A673 (cell line): ENCODE measurements at regions not wholly inside any gene's neighbourhood (a gene's known extent, or its start where the extent isn't known, plus 50 kb on each side); places are given as distances from the start of the nearest gene placed in this dataset.

Experiments
- BruUV-seq: library from RNA; stranded (reverse); fragments of 400-500 nt; replicated peaks from 2 replicates; lab custom pipeline; 2021; lab: Mats Ljungman, UMichigan
- CTCF ChIA-PET: fragments of 300-600 bp; sonication (Branson Sonifier 250); formaldehyde crosslinking; loops from one replicate; lab custom pipeline; 2022; ENCODE audit warnings: antibody characterized with exemption; lab: Charles Lee
- POLR2A ChIA-PET: fragments of 300-600 bp; sonication (Branson Sonifier 250); formaldehyde crosslinking; loops from one replicate; lab custom pipeline; 2022; ENCODE audit warnings: antibody characterized with exemption; ENCODE audit not compliant: low non-redundant PET; lab: Charles Lee
- DNase-seq: peaks from one replicate; pipeline ENCODE4 v3.0.0-alpha.2; 2015; ENCODE audit warnings: low spot score
- H3K27ac ChIP-seq: fragments of 200-600 bp; sonication (generic); 2 replicates; pipeline ENCODE4 v1.5.1; 2016; ENCODE audit warnings: mixed run types, low read depth, mild to moderate bottlenecking, mixed read lengths, antibody characterized with exemption, low read length; ENCODE audit not compliant: poor library complexity, severe bottlenecking
- H3K27me3 ChIP-seq: fragments of 200-600 bp; sonication (generic); replicated peaks from 2 replicates; pipeline ENCODE4 v1.6.1; 2017; ENCODE audit warnings: mixed run types, low read depth, mild to moderate bottlenecking, mixed read lengths, antibody characterized with exemption, low read length; ENCODE audit not compliant: insufficient read depth, poor library complexity
- H3K36me3 ChIP-seq: fragments of 200-600 bp; sonication (generic); 2 replicates; pipeline ENCODE4 v1.6.1; 2016; ENCODE audit warnings: mixed run types, mild to moderate bottlenecking, mixed read lengths, antibody characterized with exemption, low read length; ENCODE audit not compliant: insufficient read depth, poor library complexity, severe bottlenecking
- H3K4me1 ChIP-seq: fragments of 200-600 bp; sonication (generic); 2 replicates; pipeline ENCODE4 v1.6.1; 2017; ENCODE audit warnings: mixed run types, mild to moderate bottlenecking, mixed read lengths, antibody characterized with exemption, low read length; ENCODE audit not compliant: insufficient read depth, poor library complexity, severe bottlenecking
- H3K4me3 ChIP-seq: fragments of 200-600 bp; sonication (generic); 2 replicates; pipeline ENCODE4 v1.5.1; 2016; ENCODE audit warnings: low read depth, mixed run types, mild to moderate bottlenecking, mixed read lengths, low read length; ENCODE audit not compliant: poor library complexity, severe bottlenecking
- H3K9me3 ChIP-seq: fragments of 200-600 bp; sonication (generic); 2 replicates; pipeline ENCODE4 v1.6.1; 2016; ENCODE audit warnings: mixed run types, low read depth, mild to moderate bottlenecking, mixed read lengths, antibody characterized with exemption, low read length; ENCODE audit not compliant: poor library complexity, severe bottlenecking
- CTCF ChIP-seq: fragments of 300-800, 200-600 bp; sonication (generic); conservative IDR thresholded peaks from 2 replicates; pipeline ENCODE4 v1.5.1; 2017; ENCODE audit warnings: low read depth, mild to moderate bottlenecking, antibody characterized with exemption, low read length, moderate library complexity, mixed read lengths
- EZH2 ChIP-seq: fragments of 200-600 bp; sonication (generic); IDR thresholded peaks from 2 replicates; pipeline ENCODE4 v1.6.1; 2017; ENCODE audit warnings: borderline replicate concordance, low read depth, mild to moderate bottlenecking, mixed read lengths, antibody characterized with exemption, low read length; ENCODE audit not compliant: poor library complexity, severe bottlenecking
- intact Hi-C: fragments of 100-400 bp; cut with micrococcal nuclease; formaldehyde crosslinking; loops from one replicate; pipeline ENCODE4 v1.10.0; 2022; ENCODE audit not compliant: unreplicated experiment

- BruUV-seq: no TSS peak
- H3K9me3 ChIP-seq: peaks cover 4% of the 10 kb centered on the region
- CTCF ChIA-PET: no interaction called here
- intact Hi-C loops: loop anchor here (10.0 kb wide), 1 partner anchor 212 kb away; no protein-coding TSS in a partner anchor
- TF ChIP-seq EZH2: no peak
- TF ChIP-seq CTCF: no peak
- peak overlapping the region; percentile 9 for H3K27ac ChIP-seq
- no peaks in the 10 kb centered on the region for H3K36me3 ChIP-seq
- no peak overlapping the region for H3K4me3 ChIP-seq
- no peak for DNase-seq
- no peaks in the 10 kb centered on the region for H3K27me3 ChIP-seq
- H3K4me1 ChIP-seq: peaks cover 26% of the 10 kb centered on the region
- POLR2A ChIA-PET: no interaction called here
These were observed 723.3 kb upstream of the FLRT2 start for GRCh38 chr14:84806622-84807021.

GRCh38 chr14:84807673-84808072 lies 722.3 kb upstream of the FLRT2 start:
- ChIA-PET POLR2A (no interaction called here), CTCF (no interaction called here)
- Histone ChIP-seq H3K27ac (no peak overlapping the region), H3K4me1 (peaks cover 26% of the 10 kb centered on the region), H3K9me3 (peaks cover under 1% of the 10 kb centered on the region), H3K4me3 (no peak overlapping the region), H3K36me3 (no peaks in the 10 kb centered on the region), H3K27me3 (no peaks in the 10 kb centered on the region)
- TF ChIP-seq EZH2 (no peak), CTCF (no peak)
- intact Hi-C loops: loop anchor here (10.0 kb wide), 1 partner anchor 213 kb away; no protein-coding TSS in a partner anchor
- no peak for DNase-seq
- no TSS peak for BruUV-seq

GRCh38 chr14:84809158-84809557 lies 720.8 kb upstream of the FLRT2 start:
- Histone ChIP-seq H3K27me3 (no peaks in the 10 kb centered on the region), H3K9me3 (no peaks in the 10 kb centered on the region), H3K36me3 (no peaks in the 10 kb centered on the region), H3K4me3 (no peak overlapping the region), H3K27ac (no peak overlapping the region), H3K4me1 (peaks cover 26% of the 10 kb centered on the region)
- ChIA-PET POLR2A (no interaction called here), CTCF (no interaction called here)
- BruUV-seq: no TSS peak
- TF ChIP-seq EZH2: no peak
- DNase-seq: no peak
- intact Hi-C loops: loop anchor here (10.0 kb wide), 1 partner anchor 214 kb away; no protein-coding TSS in a partner anchor

- Histone ChIP-seq H3K9me3 (no peaks in the 10 kb centered on the region), H3K27me3 (no peaks in the 10 kb centered on the region), H3K27ac (peak overlapping the region; percentile 92), H3K36me3 (no peaks in the 10 kb centered on the region), H3K4me1 (peaks cover 7% of the 10 kb centered on the region), H3K4me3 (no peak overlapping the region)
- no peak for TF ChIP-seq EZH2
- no peak for TF ChIP-seq CTCF
- BruUV-seq: no TSS peak
- POLR2A ChIA-PET: interaction anchor here (0.6 to 0.7 kb wide), 2 partner anchors 505 to 1515 kb away, joined by 6 to 7 read pairs; no protein-coding TSS in a partner anchor
- CTCF ChIA-PET: interaction anchor here (0.6 kb wide), 1 partner anchor 486 kb away, joined by 3 read pairs; no protein-coding TSS in a partner anchor
- DNase-seq: peak; percentile 85
- intact Hi-C loops: loop anchor here (1.0 to 2.0 kb wide), 3 partner anchors 714 to 1514 kb away; no protein-coding TSS in a partner anchor
These were observed 715.6 kb upstream of the FLRT2 start for GRCh38 chr14:84814391-84814790.
